Naive B cell (primary cell): ENCODE measurements at regions not wholly inside any gene's neighbourhood (a gene's known extent, or its start where the extent isn't known, plus 50 kb on each side); places are given as distances from the start of the nearest gene placed in this dataset.
"Not testable (repeated sequence)": the region's sequence is repeated elsewhere in the genome, so short reads cannot be mapped to it uniquely, and the experiment has no call there.

Experiments
- ATAC-seq, 2 donors: fragments of 150-1000 bp; cut with Tn5 transposase; 2 replicates each; pipeline ENCODE4 v1.10.0; 2021; ENCODE audit warnings: low read depth in 2 of 2, mild to moderate bottlenecking in 2 of 2, moderate library complexity in 2 of 2
- DNase-seq: peaks from one replicate; pipeline ENCODE4 v3.0.0; 2022
- H3K27ac Mint-ChIP-seq, 6 donors: one replicate each; pipeline ENCODE4 v1.8.0; 2020 to 2022; ENCODE audit warnings: mild to moderate bottlenecking in 6 of 6, mixed read lengths in 6 of 6, moderate library complexity in 5 of 6, inconsistent platforms in 2 of 6
- H3K27me3 Mint-ChIP-seq, 3 donors: one replicate each; pipeline ENCODE4 v1.8.0; 2021 to 2022; ENCODE audit warnings: mixed read lengths in 3 of 3, mild to moderate bottlenecking in 1 of 3
- H3K36me3 Mint-ChIP-seq, 2 donors: one replicate each; pipeline ENCODE4 v1.8.0; 2020 to 2022; ENCODE audit warnings: mixed read lengths in 2 of 2, inconsistent platforms in 1 of 2, mild to moderate bottlenecking in 1 of 2
- H3K4me1 Mint-ChIP-seq, 3 donors: one replicate each; pipeline ENCODE4 v1.8.0; 2020 to 2022; ENCODE audit warnings: mixed read lengths in 3 of 3, inconsistent platforms in 1 of 3, mild to moderate bottlenecking in 1 of 3, moderate library complexity in 1 of 3
- H3K4me3 Mint-ChIP-seq, 8 donors: one replicate each; pipeline ENCODE4 v1.8.0; 2020 to 2022; ENCODE audit warnings: mild to moderate bottlenecking in 8 of 8, mixed read lengths in 8 of 8, moderate library complexity in 8 of 8, inconsistent platforms in 2 of 8
- H3K9me3 Mint-ChIP-seq, 7 donors: one replicate each; pipeline ENCODE4 v1.8.0; 2020 to 2022; ENCODE audit warnings: mixed read lengths in 7 of 7, mild to moderate bottlenecking in 5 of 7, inconsistent platforms in 2 of 7, moderate library complexity in 1 of 7

DNA sequence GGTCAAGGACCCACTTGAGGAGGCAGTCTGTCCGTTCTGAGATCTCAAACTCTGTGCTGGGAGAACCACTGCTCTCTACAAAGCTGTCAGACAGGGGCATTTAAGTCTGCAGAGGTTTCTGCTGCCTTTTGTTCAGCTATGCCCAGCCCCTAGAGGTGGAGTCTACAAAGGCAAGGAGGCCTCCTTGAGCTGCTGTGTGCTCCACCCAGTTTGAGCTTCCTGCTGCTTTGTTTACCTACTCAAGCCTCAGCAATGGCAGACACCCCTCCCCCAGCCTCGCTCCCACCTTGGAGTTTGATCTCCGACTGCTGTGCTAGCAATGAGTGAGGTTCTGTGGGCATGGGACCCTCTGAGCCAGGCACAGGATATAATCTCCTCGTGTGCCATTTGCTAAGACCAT lies 156.8 kb upstream of the ARPP21 start:
- not testable (repeated sequence) for H3K4me3 Mint-ChIP-seq, H3K36me3 Mint-ChIP-seq, ATAC-seq, DNase-seq, H3K27ac Mint-ChIP-seq, H3K4me1 Mint-ChIP-seq
- H3K27me3 Mint-ChIP-seq, result peaks cover 0 to 15% (median 3%) of the 10 kb centered on the region in 3 donors
- H3K9me3 Mint-ChIP-seq, result peaks cover 0 to 12% (median 6%) of the 10 kb centered on the region in 7 donors

DNA sequence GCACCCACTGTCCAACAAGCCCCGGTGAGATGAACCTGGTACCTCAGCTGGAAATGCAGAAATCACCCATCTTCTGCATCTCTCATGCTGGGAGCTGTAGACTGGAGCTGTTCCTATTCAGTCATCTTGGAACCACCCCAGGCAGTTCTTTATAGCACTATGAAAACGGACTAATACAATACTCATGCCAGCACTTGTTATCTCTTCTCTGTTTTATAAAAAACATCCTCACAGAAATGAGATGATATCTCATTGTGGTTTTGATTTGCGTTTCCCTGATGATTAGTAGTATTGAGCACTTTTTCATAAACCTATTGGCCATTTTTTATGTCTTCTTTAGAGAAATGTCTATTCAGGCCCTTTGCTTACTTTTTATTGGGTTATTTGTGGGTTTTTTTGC lies 156.2 kb upstream of the ARPP21 start:
- peaks cover 0 to 4% (median 0%) of the 10 kb centered on the region in 3 donors for H3K4me1 Mint-ChIP-seq
- no peaks in the 10 kb centered on the region for H3K36me3 Mint-ChIP-seq
- peaks cover 0 to 9% (median 3%) of the 10 kb centered on the region in 7 donors for H3K9me3 Mint-ChIP-seq
- peaks cover 0 to 15% (median 5%) of the 10 kb centered on the region in 3 donors for H3K27me3 Mint-ChIP-seq
- DNase-seq (no peak), ATAC-seq (no peak)
- H3K27ac Mint-ChIP-seq, result no peak overlapping the region
- H3K4me3 Mint-ChIP-seq, result no peak overlapping the region

DNA sequence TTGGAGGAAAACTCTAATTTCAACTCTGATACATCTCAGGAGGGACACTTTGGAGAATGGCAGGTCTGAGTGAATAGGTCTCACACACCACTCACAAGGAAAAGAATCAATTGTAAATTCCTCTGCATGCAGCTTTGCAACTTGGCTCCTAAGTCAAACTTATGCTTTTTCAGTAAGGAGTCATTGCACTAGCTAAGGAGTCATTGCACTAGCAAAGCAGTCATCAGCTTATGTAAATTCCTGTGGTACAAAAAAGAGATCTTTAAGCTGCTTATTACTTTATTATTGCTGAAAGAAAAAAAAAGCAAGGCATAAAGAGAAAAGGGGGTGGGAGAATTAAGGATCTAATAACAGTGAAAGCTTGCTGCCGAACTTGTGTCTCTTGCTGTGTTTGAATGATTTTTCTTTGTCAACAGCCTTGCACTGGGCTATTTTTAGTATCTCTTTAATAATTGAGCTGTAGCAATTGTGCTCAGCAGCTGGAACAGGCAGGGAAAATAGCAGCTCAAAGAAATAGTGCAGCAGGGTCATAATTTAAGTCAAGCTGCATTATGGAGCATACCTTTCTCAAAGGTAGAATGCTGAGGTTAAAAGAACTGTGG lies 154.3 kb upstream of the ARPP21 start:
- no peak for ATAC-seq
- DNase-seq, result no peak
- Mint-ChIP-seq H3K4me1 (peaks cover 0 to 4% (median 0%) of the 10 kb centered on the region in 3 donors), H3K27me3 (peaks cover 0 to 14% (median 5%) of the 10 kb centered on the region in 3 donors), H3K9me3 (peaks cover 0 to 8% (median 0%) of the 10 kb centered on the region in 7 donors), H3K36me3 (no peaks in the 10 kb centered on the region), H3K27ac (no peak overlapping the region), H3K4me3 (no peak overlapping the region)

DNA sequence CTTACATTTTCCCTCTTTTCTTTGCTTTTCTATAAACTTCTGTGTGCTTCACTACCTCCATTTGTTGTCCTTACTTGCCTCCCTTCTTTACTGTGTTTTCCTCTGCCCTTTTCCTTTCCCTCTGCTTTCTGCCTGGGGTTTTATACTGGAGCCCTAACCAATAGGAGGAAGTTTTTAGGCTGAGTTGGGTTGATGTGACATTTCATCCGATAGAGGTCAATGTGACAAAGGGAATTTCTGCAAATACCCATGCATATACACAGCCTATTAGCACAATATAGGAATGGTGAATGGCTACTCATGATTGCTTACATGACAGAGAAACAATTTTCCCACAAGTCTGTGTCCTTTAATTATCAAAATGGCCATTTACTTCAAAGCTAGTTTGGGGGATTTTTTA lies 153.0 kb upstream of the ARPP21 start:
- no peak overlapping the region for H3K27ac Mint-ChIP-seq
- peaks cover 0 to 2% (median 0%) of the 10 kb centered on the region in 7 donors for H3K9me3 Mint-ChIP-seq
- DNase-seq (no peak), ATAC-seq (no peak)
- peaks cover 0 to 8% (median 5%) of the 10 kb centered on the region in 3 donors for H3K27me3 Mint-ChIP-seq
- peaks cover 0 to 4% (median 0%) of the 10 kb centered on the region in 3 donors for H3K4me1 Mint-ChIP-seq
- H3K36me3 Mint-ChIP-seq, result no peaks in the 10 kb centered on the region
- no peak overlapping the region for H3K4me3 Mint-ChIP-seq

DNA sequence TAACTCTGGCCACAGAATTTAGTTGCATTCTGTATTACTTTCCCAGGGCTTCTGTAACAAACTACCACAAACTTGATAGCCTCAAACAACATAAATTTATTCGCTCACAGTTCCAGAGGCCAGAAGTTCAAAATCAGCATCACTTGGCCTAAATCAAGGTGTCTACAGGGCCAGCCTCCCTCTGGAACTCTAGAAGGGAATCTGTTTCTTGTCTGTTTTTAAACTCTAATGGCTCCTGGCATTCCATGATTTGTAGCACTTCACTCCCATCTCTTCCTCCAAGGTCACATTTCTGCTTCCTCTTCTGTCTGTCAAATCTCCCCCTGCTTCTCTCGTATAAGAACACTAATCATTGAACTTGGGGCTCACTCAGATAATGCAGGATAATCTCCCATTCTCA lies 151.9 kb upstream of the ARPP21 start:
- Mint-ChIP-seq H3K4me3 (no peak overlapping the region), H3K27me3 (peaks cover 0 to 8% (median 5%) of the 10 kb centered on the region in 3 donors), H3K27ac (no peak overlapping the region), H3K4me1 (peaks cover 0 to 4% (median 0%) of the 10 kb centered on the region in 3 donors), H3K36me3 (no peaks in the 10 kb centered on the region), H3K9me3 (peaks cover 0 to 2% (median 0%) of the 10 kb centered on the region in 7 donors)
- DNase-seq (no peak), ATAC-seq (no peak)

DNA sequence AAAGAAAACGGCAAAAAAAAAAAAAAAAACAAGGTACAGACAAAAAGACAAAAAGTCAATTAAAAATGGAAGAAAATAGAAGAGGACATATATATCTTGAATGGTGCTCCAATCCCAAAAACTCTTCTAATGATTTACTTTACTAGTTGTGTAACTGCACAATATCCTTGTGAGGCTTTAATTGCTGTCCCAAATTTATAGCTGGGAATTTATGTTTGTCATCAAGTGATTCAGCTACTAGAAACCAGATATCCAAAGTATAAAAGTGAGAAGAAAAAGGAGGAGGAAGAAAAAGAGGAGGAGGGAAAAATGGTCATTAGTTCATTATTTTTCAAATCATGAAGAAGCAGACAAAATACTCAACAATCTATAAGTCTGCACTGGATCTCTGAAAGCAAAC lies 150.8 kb upstream of the ARPP21 start:
- Mint-ChIP-seq H3K27me3 (peaks cover 0 to 8% (median 5%) of the 10 kb centered on the region in 3 donors), H3K4me3 (no peak overlapping the region), H3K27ac (no peak overlapping the region), H3K36me3 (no peaks in the 10 kb centered on the region), H3K9me3 (peaks cover 0 to 2% (median 0%) of the 10 kb centered on the region in 7 donors), H3K4me1 (peaks cover 0 to 4% (median 0%) of the 10 kb centered on the region in 3 donors)
- ATAC-seq (no peak), DNase-seq (no peak)

DNA sequence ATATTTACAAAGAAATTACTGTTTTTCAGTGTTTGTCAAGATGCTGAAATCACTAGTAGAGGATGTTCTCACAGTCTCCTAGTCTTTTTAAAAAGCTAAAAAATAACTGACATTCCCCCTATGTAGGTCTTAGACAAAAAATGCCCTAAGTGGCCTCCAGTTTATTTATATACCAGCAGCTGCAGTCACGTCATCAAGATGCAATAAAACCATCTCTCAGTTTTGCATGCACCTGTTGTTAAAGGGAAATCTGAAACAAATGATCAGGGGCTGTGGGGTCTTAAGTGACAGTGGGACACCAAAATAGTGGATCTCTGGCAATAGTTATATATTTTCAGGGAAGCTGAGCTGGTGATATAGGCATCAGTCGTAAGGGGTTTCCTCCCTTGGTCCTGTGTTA lies 146.5 kb upstream of the ARPP21 start:
- H3K4me3 Mint-ChIP-seq, result no peak overlapping the region
- DNase-seq, result no peak
- no peak overlapping the region for H3K27ac Mint-ChIP-seq
- ATAC-seq, result no peak
- no peaks in the 10 kb centered on the region for H3K4me1 Mint-ChIP-seq
- H3K36me3 Mint-ChIP-seq, result no peaks in the 10 kb centered on the region
- peaks cover 0 to 3% (median 0%) of the 10 kb centered on the region in 7 donors for H3K9me3 Mint-ChIP-seq
- peaks cover 0 to 2% (median 0%) of the 10 kb centered on the region in 3 donors for H3K27me3 Mint-ChIP-seq

DNA sequence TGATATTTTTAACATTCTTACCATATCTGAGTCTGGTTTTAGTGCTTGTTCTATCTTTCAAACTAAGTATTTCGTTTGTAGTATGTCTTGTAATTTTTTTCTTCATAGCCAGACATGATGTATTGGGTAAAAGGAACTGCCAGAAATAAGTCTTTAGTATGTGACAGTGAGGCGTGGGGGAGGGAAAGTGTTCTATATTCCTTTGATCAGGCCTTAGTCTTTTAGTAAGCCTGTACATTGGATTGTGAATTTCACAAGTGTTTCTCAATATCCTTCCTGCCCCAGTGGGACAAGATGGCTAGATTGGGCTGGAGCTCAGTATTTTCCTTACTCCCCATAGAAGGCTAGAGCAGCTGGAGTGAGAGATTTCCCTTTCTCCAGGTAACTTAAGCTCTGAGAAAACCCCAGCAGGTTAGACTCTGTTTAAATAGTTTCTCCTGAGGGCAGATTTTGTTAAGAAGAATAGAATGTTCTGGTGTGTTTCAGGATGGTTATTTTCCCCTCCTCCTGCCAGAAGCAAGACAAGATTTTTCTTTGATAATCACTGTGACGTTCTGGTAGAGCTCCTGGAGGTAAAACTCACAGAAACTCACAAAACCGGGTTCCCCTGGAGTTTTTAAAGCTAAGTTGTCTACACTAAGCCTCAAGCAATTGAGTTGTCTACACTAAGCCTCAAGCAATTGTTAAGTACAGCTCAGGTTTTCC lies 140.7 kb upstream of the ARPP21 start:
- Mint-ChIP-seq H3K9me3 (peaks cover 0 to 10% (median 0%) of the 10 kb centered on the region in 7 donors), H3K27me3 (peaks cover 4 to 9% (median 5%) of the 10 kb centered on the region in 3 donors), H3K4me3 (no peak overlapping the region), H3K36me3 (no peaks in the 10 kb centered on the region), H3K27ac (no peak overlapping the region), H3K4me1 (no peaks in the 10 kb centered on the region)
- no peak for ATAC-seq
- DNase-seq, result no peak

DNA sequence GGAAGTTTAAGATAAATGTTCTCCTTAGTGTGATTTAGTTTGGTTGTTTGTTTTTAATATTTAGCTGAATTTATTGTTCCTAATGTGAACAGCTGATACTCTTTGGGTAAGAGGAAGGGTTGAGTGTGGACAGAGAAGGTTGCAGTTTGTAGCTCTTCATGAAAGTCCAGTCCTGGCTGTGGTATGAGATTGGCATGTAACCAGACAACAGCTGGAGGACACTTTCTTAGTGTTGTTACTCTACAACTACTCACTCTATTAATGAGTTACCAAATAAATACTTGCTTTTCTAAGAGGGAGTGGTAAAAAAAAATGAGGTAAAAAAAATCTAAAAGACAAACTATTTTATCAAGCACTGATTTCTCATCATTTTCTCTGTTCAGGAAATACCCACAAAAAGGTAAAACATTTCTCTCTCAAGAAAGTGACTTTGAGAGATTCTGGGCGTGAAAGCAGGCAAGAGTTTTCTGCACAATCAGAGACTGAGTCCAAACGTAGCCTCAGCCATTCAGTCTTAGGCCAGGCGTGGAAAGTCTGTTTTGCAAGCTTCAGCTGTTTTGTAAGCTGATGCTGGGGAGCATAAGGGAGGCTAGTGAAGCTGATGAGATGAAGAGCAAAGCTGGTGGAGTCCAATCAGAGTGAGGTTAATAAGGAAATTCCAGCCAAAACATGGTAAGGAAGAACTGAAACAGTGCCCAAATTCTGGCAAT lies 138.5 kb upstream of the ARPP21 start:
- peaks cover 4 to 9% (median 5%) of the 10 kb centered on the region in 3 donors for H3K27me3 Mint-ChIP-seq
- ATAC-seq (no peak), DNase-seq (no peak)
- no peaks in the 10 kb centered on the region for H3K4me1 Mint-ChIP-seq
- H3K27ac Mint-ChIP-seq, result no peak overlapping the region
- peaks cover 0 to 10% (median 0%) of the 10 kb centered on the region in 7 donors for H3K9me3 Mint-ChIP-seq
- no peaks in the 10 kb centered on the region for H3K36me3 Mint-ChIP-seq
- H3K4me3 Mint-ChIP-seq, result no peak overlapping the region

DNA sequence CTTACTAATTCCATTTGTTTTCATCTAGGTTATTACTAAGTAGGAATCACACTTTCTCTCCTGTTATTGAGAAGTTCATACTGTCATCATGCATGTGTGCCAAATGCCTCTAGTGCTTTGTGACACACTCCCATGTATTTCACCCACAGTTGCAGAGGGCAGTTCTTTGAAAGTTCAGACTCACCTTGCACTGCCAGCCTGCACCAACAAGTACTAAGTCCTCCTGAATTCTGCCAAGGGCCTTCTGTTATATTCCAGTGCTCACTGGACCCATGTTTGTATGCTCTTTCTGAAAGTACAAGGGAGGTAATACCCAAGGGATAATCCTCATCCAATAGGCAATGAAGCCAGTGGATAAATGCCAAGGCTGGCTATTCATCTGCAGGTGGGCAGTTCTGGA lies 136.6 kb upstream of the ARPP21 start:
- ATAC-seq, result no peak
- Mint-ChIP-seq H3K36me3 (no peaks in the 10 kb centered on the region), H3K4me3 (no peak overlapping the region), H3K27me3 (peaks cover 5 to 9% (median 9%) of the 10 kb centered on the region in 3 donors), H3K9me3 (peaks cover 0 to 8% (median 2%) of the 10 kb centered on the region in 7 donors), H3K27ac (no peak overlapping the region), H3K4me1 (no peaks in the 10 kb centered on the region)
- DNase-seq, result no peak

DNA sequence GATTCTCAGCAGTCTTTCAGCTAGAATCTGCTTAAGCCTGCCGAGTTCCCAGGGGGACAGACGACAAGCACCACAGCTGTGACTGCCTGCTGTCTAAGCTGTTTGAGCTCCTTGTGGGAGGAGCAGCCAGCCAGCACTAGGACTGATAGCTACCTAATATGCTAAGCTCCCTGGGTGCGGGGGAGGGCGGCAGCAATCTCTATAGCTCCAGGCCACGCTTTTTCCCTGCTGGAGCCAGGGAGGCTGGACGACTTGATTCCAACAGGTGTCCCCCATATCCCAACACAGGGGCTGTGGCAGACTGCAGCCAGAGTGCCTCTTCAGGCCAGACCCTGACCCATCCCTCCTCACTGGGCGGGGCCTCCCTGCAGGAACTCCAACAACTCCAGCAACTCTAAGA lies 134.1 kb upstream of the ARPP21 start:
- Mint-ChIP-seq H3K4me1 (no peaks in the 10 kb centered on the region), H3K9me3 (peaks cover 0 to 4% (median 0%) of the 10 kb centered on the region in 7 donors), H3K27me3 (peaks cover 0 to 9% (median 5%) of the 10 kb centered on the region in 3 donors), H3K36me3 (no peaks in the 10 kb centered on the region), H3K27ac (no peak overlapping the region), H3K4me3 (no peak overlapping the region)
- DNase-seq (no peak), ATAC-seq (no peak)

DNA sequence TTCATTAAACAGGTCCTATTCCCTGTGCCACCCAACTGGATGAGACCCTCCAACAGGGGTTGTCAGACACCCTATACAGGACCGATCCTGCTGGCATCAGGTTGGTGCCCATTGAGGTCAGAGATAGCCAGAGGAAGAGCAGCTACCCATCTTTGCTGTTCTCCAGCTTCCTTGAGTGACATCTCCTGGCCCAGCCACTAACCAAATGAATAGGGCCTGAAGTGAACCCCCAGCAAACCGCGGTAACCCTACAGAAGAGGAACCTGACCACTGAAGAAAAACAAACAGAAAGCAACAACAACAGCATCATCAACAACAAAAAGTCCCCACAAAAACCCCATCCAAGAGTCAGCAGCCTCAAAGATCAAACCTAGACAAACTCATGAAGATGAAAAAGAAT lies 133.6 kb upstream of the ARPP21 start:
- DNase-seq, result no peak
- Mint-ChIP-seq H3K27me3 (peaks cover 0 to 9% (median 5%) of the 10 kb centered on the region in 3 donors), H3K9me3 (peaks cover 0 to 4% (median 0%) of the 10 kb centered on the region in 7 donors), H3K27ac (no peak overlapping the region), H3K4me3 (no peak overlapping the region), H3K4me1 (no peaks in the 10 kb centered on the region), H3K36me3 (no peaks in the 10 kb centered on the region)
- ATAC-seq, result no peak

DNA sequence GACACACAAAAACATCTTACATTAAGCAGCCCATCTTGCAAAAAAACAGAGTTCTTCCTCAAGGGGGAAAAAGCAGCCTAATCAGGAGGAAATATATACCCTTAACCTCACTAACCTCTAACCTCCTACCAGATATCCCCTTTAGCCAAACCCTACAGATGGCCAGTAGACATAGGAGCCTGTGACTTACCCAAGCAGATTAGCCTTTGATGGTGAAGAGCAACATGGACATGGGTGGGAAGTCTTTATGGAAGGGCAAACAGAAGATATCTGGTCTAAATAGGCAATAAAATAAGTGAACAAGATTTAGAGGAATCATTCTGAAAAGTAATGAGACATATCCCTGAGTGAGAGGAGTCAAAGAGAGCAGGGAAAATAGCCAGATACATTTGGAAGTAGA lies 119.4 kb upstream of the ARPP21 start:
- Mint-ChIP-seq H3K4me3 (no peak overlapping the region), H3K9me3 (peaks cover 0 to 12% (median 4%) of the 10 kb centered on the region in 7 donors), H3K27ac (no peak overlapping the region), H3K27me3 (no peaks in the 10 kb centered on the region), H3K4me1 (peaks cover 5 to 8% (median 7%) of the 10 kb centered on the region in 3 donors), H3K36me3 (no peaks in the 10 kb centered on the region)
- DNase-seq (no peak), ATAC-seq (no peak)
